ENCODE measurements at regions not wholly inside any gene's neighbourhood (a gene's known extent, or its start where the extent isn't known, plus 50 kb on each side); places are given as distances from the start of the nearest gene placed in this dataset.

GRCh38 chr1:116322752-116323405, 50.2 kb upstream of the ATP1A1 start:
- no peak for DNase-seq (ENCODE audit: low spot score, unreplicated experiment)
- H3K36me3 Mint-ChIP-seq (ENCODE audit: insufficient read depth): no peaks in the 10 kb centered on the region
- no peak overlapping the region for H3K4me3 Mint-ChIP-seq (ENCODE audit: low read depth)
- no peak for TF ChIP-seq CTCF (IDR thresholded peaks at IDR 0.05; ENCODE audit: unreplicated experiment)
- H3K27ac Mint-ChIP-seq: no peak overlapping the region
- H3K27me3 Mint-ChIP-seq: no peaks in the 10 kb centered on the region
- H3K4me1 Mint-ChIP-seq (ENCODE audit: low read depth): peaks cover 40% of the 10 kb centered on the region
- no peaks in the 10 kb centered on the region for H3K9me3 Mint-ChIP-seq (ENCODE audit: low read depth)

Measured in progenitor cell of endocrine pancreas (in vitro differentiated cells).